ENCODE measurements at regions not wholly inside any gene's neighbourhood (a gene's known extent, or its start where the extent isn't known, plus 50 kb on each side); places are given as distances from the start of the nearest gene placed in this dataset.

DNA sequence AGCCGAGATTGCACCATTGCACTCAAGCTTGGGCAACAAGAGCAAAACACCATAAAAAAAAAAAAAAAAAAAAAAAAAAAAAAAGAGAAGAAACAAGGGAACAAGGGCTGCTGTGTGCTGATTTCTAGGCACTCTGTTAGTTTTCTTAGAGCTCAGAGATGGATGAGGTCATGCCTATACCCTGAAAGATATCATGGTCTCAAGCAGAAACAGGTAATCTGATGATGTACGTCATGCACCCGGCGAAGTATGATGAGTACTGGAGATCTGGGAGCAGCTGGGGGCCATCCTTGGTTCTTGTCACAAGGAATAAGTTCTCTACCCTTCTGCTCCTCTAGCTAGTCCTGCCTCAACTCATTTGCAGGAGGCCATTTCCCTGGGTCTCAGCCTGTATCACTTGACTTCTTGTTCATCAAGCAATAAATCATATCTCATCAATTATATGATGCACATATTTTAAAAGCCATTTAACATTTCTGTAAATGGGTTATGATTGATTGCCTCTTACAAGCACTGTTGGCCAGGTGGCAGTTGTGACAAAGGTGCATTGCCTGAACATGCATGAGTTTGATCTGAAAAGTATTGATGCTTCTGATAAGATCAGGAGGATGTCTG is 517.2 kb downstream of the DHX35 start:
- 91 to 98% methylated on average over 4 of the region's 4 CpGs for WGBS, 2 donors
- H3K9me3 ChIP-seq, result no peaks in the 10 kb centered on the region
- TF ChIP-seq POLR2AphosphoS5 (IDR thresholded peaks at IDR 0.05) (no peak), EP300 (IDR thresholded peaks at IDR 0.05) (no peak), POLR2A (IDR thresholded peaks at IDR 0.05) (no peak)
- TF ChIP-seq, protein P1, sequence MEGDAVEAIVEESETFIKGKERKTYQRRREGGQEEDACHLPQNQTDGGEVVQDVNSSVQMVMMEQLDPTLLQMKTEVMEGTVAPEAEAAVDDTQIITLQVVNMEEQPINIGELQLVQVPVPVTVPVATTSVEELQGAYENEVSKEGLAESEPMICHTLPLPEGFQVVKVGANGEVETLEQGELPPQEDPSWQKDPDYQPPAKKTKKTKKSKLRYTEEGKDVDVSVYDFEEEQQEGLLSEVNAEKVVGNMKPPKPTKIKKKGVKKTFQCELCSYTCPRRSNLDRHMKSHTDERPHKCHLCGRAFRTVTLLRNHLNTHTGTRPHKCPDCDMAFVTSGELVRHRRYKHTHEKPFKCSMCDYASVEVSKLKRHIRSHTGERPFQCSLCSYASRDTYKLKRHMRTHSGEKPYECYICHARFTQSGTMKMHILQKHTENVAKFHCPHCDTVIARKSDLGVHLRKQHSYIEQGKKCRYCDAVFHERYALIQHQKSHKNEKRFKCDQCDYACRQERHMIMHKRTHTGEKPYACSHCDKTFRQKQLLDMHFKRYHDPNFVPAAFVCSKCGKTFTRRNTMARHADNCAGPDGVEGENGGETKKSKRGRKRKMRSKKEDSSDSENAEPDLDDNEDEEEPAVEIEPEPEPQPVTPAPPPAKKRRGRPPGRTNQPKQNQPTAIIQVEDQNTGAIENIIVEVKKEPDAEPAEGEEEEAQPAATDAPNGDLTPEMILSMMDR (IDR thresholded peaks at IDR 0.05), result no peak
- intact Hi-C loops (cut with DNase I), result no loop called here
- H3K27ac ChIP-seq, result no peak overlapping the region
- H3K36me3 ChIP-seq, result no peaks in the 10 kb centered on the region
- no peak for DNase-seq
- H3K4me1 ChIP-seq, result no peaks in the 10 kb centered on the region
- no peak overlapping the region for H3K4me3 ChIP-seq
- H3K27me3 ChIP-seq, result no peaks in the 10 kb centered on the region

- no peaks in the 10 kb centered on the region for H3K4me1 ChIP-seq
- no peaks in the 10 kb centered on the region for H3K9me3 ChIP-seq
- no peak overlapping the region for H3K27ac ChIP-seq
- H3K27me3 ChIP-seq, result no peaks in the 10 kb centered on the region
- intact Hi-C loops (cut with DNase I), result no loop called here
- H3K36me3 ChIP-seq, result no peaks in the 10 kb centered on the region
- DNase-seq, result no peak
- TF ChIP-seq POLR2AphosphoS5 (IDR thresholded peaks at IDR 0.05), result no peak
- no peak for TF ChIP-seq EP300 (IDR thresholded peaks at IDR 0.05)
- TF ChIP-seq POLR2A (IDR thresholded peaks at IDR 0.05), result no peak
- TF ChIP-seq, protein P1 (IDR thresholded peaks at IDR 0.05), result no peak
- no peak overlapping the region for H3K4me3 ChIP-seq
- WGBS, 2 donors, result 71 to 75% methylated on average over 2 of the region's 2 CpGs
Measured at GRCh38 chr20:39474879-39475278, 512.7 kb downstream of the DHX35 start.

- WGBS, 2 donors, result 74 to 84% methylated on average over 4 of the region's 4 CpGs
- H3K4me1 ChIP-seq, result no peaks in the 10 kb centered on the region
- intact Hi-C loops (cut with DNase I), result no loop called here
Measured at GRCh38 chr20:39473536-39473935, 511.4 kb downstream of the DHX35 start.

GRCh38 chr20:39468703-39469102 is 506.6 kb downstream of the DHX35 start:
- TF ChIP-seq, protein P1 (IDR thresholded peaks at IDR 0.05), result no peak
- TF ChIP-seq POLR2A (IDR thresholded peaks at IDR 0.05), result no peak
- no peaks in the 10 kb centered on the region for H3K36me3 ChIP-seq
- H3K9me3 ChIP-seq, result no peaks in the 10 kb centered on the region
- H3K4me3 ChIP-seq, result no peak overlapping the region
- H3K4me1 ChIP-seq, result no peaks in the 10 kb centered on the region
- H3K27ac ChIP-seq, result no peak overlapping the region
- no peaks in the 10 kb centered on the region for H3K27me3 ChIP-seq
- no peak for DNase-seq
- WGBS, 2 donors, result 85 to 90% methylated on average over 2 of the region's 2 CpGs
- intact Hi-C loops (cut with DNase I), result no loop called here

More at GRCh38 chr20:39473536-39473935, 511.4 kb downstream of the DHX35 start:
- TF ChIP-seq POLR2AphosphoS5 (IDR thresholded peaks at IDR 0.05), result no peak
- no peak for TF ChIP-seq POLR2A (IDR thresholded peaks at IDR 0.05)
- TF ChIP-seq EP300 (IDR thresholded peaks at IDR 0.05), result no peak
- TF ChIP-seq, protein P1 (IDR thresholded peaks at IDR 0.05), result no peak
- DNase-seq, result no peak
- Histone ChIP-seq H3K36me3 (no peaks in the 10 kb centered on the region), H3K27ac (no peak overlapping the region), H3K9me3 (no peaks in the 10 kb centered on the region), H3K27me3 (no peaks in the 10 kb centered on the region), H3K4me3 (no peak overlapping the region)

DNA sequence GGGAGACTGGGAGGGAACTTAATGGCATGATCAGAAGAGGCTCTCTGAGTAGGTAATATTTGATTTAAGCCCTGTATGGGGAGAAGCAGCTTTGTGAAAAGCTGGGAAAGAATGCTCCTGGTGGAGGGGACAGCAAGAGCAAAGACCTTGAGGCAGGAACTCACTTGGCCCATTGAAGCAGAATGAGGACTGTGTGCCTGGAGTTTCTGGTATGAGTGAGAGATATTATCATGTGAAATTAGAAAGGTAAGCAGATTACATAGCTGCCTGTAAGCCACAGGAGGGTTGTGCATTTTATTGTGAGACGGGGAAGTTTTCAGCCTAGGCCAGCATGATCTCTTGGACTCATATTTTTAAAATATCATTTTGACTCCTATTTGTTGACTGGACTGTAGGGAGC is 502.1 kb downstream of the DHX35 start:
- H3K27ac ChIP-seq, result no peak overlapping the region
- intact Hi-C loops (cut with DNase I), result no loop called here
- no peaks in the 10 kb centered on the region for H3K4me1 ChIP-seq
- TF ChIP-seq, protein P1 (IDR thresholded peaks at IDR 0.05), result no peak
- TF ChIP-seq POLR2A (IDR thresholded peaks at IDR 0.05) (no peak), EP300 (IDR thresholded peaks at IDR 0.05) (no peak), POLR2AphosphoS5 (IDR thresholded peaks at IDR 0.05) (no peak)
- H3K4me3 ChIP-seq, result no peak overlapping the region
- 94 to 96% methylated on average over 1 of the region's 1 CpG for WGBS, 2 donors
- no peak for DNase-seq
- H3K27me3 ChIP-seq, result no peaks in the 10 kb centered on the region
- no peaks in the 10 kb centered on the region for H3K36me3 ChIP-seq
- H3K9me3 ChIP-seq, result no peaks in the 10 kb centered on the region

All from sigmoid colon (tissue), 6 donors.